22Rv1 (cell line): ENCODE measurements at regions not wholly inside any gene's neighbourhood (a gene's known extent, or its start where the extent isn't known, plus 50 kb on each side); places are given as distances from the start of the nearest gene placed in this dataset.

Experiments
- CTCF ChIP-seq: fragments of 450-650 bp; IDR thresholded peaks from 2 replicates; pipeline ENCODE4 v1.5.1; 2017; ENCODE audit warnings: mild to moderate bottlenecking
- ZFX ChIP-seq: fragments of 450-650 bp; IDR thresholded peaks from 2 replicates; pipeline ENCODE4 v1.6.1; 2017; ENCODE audit warnings: antibody characterized with exemption, borderline replicate concordance

- TF ChIP-seq CTCF (no peak), ZFX (no peak)
Observed at GRCh38 chr17:71790791-71791190, 330.0 kb upstream of the SOX9 start.
